ENCODE measurements at regions not wholly inside any gene's neighbourhood (a gene's known extent, or its start where the extent isn't known, plus 50 kb on each side); places are given as distances from the start of the nearest gene placed in this dataset.
"Not testable (repeated sequence)": the region's sequence is repeated elsewhere in the genome, so short reads cannot be mapped to it uniquely, and the experiment has no call there.

- Mint-ChIP-seq H3K4me1 (ENCODE audit: low read depth) (peaks cover 24% of the 10 kb centered on the region), H3K27me3 (no peaks in the 10 kb centered on the region), H3K36me3 (ENCODE audit: low read depth) (no peaks in the 10 kb centered on the region), H3K4me3 (no peak overlapping the region), H3K27ac (no peak overlapping the region), H3K9me3 (no peaks in the 10 kb centered on the region)
- intact Hi-C loops (cut with micrococcal nuclease), result no loop called here
Measured at GRCh38 chr1:25120281-25120680, 112.0 kb downstream of the SYF2 start.

- intact Hi-C loops (cut with micrococcal nuclease), result no loop called here
- Mint-ChIP-seq H3K27me3 (peaks cover 8% of the 10 kb centered on the region), H3K27ac (no peak overlapping the region), H3K36me3 (ENCODE audit: low read depth) (no peaks in the 10 kb centered on the region), H3K9me3 (no peaks in the 10 kb centered on the region), H3K4me1 (ENCODE audit: low read depth) (peaks cover 31% of the 10 kb centered on the region), H3K4me3 (no peak overlapping the region)
Measured at GRCh38 chr1:25118546-25118945, 113.8 kb downstream of the SYF2 start.

GRCh38 chr1:25117233-25117823, 115.0 kb downstream of the SYF2 start:
- H3K9me3 Mint-ChIP-seq, result no peaks in the 10 kb centered on the region
- H3K36me3 Mint-ChIP-seq (ENCODE audit: low read depth), result no peaks in the 10 kb centered on the region
- no peak overlapping the region for H3K4me3 Mint-ChIP-seq
- H3K27ac Mint-ChIP-seq, result no peak overlapping the region
- H3K4me1 Mint-ChIP-seq (ENCODE audit: low read depth), result peaks cover 43% of the 10 kb centered on the region
- intact Hi-C loops (cut with micrococcal nuclease), result no loop called here
- peaks cover 8% of the 10 kb centered on the region for H3K27me3 Mint-ChIP-seq

GRCh38 chr1:25116832-25117231, 115.5 kb downstream of the SYF2 start:
- intact Hi-C loops (cut with micrococcal nuclease), result no loop called here

GRCh38 chr1:25116117-25116516, 116.2 kb downstream of the SYF2 start:
- H3K4me3 Mint-ChIP-seq; H3K27me3 Mint-ChIP-seq; H3K27ac Mint-ChIP-seq; H3K9me3 Mint-ChIP-seq; H3K36me3 Mint-ChIP-seq (ENCODE audit: low read depth); intact Hi-C loops (cut with micrococcal nuclease): not testable (repeated sequence)
- H3K4me1 Mint-ChIP-seq (ENCODE audit: low read depth), result peaks cover 48% of the 10 kb centered on the region

More at GRCh38 chr1:25116832-25117231, 115.5 kb downstream of the SYF2 start:
- H3K4me1 Mint-ChIP-seq (ENCODE audit: low read depth), result peaks cover 46% of the 10 kb centered on the region
- no peak overlapping the region for H3K4me3 Mint-ChIP-seq
- H3K27me3 Mint-ChIP-seq, result peaks cover 8% of the 10 kb centered on the region
- H3K36me3 Mint-ChIP-seq (ENCODE audit: low read depth), result no peaks in the 10 kb centered on the region
- H3K9me3 Mint-ChIP-seq, result no peaks in the 10 kb centered on the region
- no peak overlapping the region for H3K27ac Mint-ChIP-seq

- peaks cover 12% of the 10 kb centered on the region for H3K9me3 Mint-ChIP-seq
Measured at GRCh38 chr1:25113731-25114130, 118.6 kb downstream of the SYF2 start.

GRCh38 chr1:25113086-25113485, 119.2 kb downstream of the SYF2 start:
- Mint-ChIP-seq H3K9me3 (peaks cover 16% of the 10 kb centered on the region), H3K4me3 (no peak overlapping the region), H3K36me3 (ENCODE audit: low read depth) (peaks cover 9% of the 10 kb centered on the region), H3K27me3 (peaks cover 8% of the 10 kb centered on the region), H3K27ac (peak overlapping the region; percentile 14), H3K4me1 (ENCODE audit: low read depth) (peaks cover 29% of the 10 kb centered on the region)
- intact Hi-C loops (cut with micrococcal nuclease), result no loop called here

More at GRCh38 chr1:25113731-25114130, 118.6 kb downstream of the SYF2 start:
- Mint-ChIP-seq H3K27me3 (peaks cover 8% of the 10 kb centered on the region), H3K4me1 (ENCODE audit: low read depth) (peaks cover 34% of the 10 kb centered on the region), H3K4me3 (no peak overlapping the region), H3K36me3 (ENCODE audit: low read depth) (peaks cover 9% of the 10 kb centered on the region), H3K27ac (no peak overlapping the region)
- intact Hi-C loops (cut with micrococcal nuclease), result no loop called here

GRCh38 chr1:25112400-25112799, 119.9 kb downstream of the SYF2 start:
- no peak overlapping the region for H3K27ac Mint-ChIP-seq
- intact Hi-C loops (cut with micrococcal nuclease), result no loop called here
- H3K4me3 Mint-ChIP-seq, result no peak overlapping the region
- H3K9me3 Mint-ChIP-seq, result peaks cover 16% of the 10 kb centered on the region
- peaks cover 9% of the 10 kb centered on the region for H3K36me3 Mint-ChIP-seq (ENCODE audit: low read depth)
- peaks cover 29% of the 10 kb centered on the region for H3K4me1 Mint-ChIP-seq (ENCODE audit: low read depth)
- peaks cover 8% of the 10 kb centered on the region for H3K27me3 Mint-ChIP-seq

GRCh38 chr1:25111706-25112105, 120.6 kb downstream of the SYF2 start:
- Mint-ChIP-seq H3K4me3 (no peak overlapping the region), H3K27ac (no peak overlapping the region), H3K9me3 (peaks cover 16% of the 10 kb centered on the region), H3K36me3 (ENCODE audit: low read depth) (peaks cover 9% of the 10 kb centered on the region), H3K27me3 (peaks cover 8% of the 10 kb centered on the region), H3K4me1 (ENCODE audit: low read depth) (peaks cover 29% of the 10 kb centered on the region)
- intact Hi-C loops (cut with micrococcal nuclease), result no loop called here

- Mint-ChIP-seq H3K27ac (no peak overlapping the region), H3K27me3 (peaks cover 8% of the 10 kb centered on the region), H3K4me3 (no peak overlapping the region), H3K4me1 (ENCODE audit: low read depth) (peaks cover 29% of the 10 kb centered on the region), H3K9me3 (peaks cover 16% of the 10 kb centered on the region), H3K36me3 (ENCODE audit: low read depth) (peaks cover 9% of the 10 kb centered on the region)
- intact Hi-C loops (cut with micrococcal nuclease), result no loop called here
Measured at GRCh38 chr1:25110485-25110884, 121.8 kb downstream of the SYF2 start.

- H3K27ac Mint-ChIP-seq, result no peak overlapping the region
- intact Hi-C loops (cut with micrococcal nuclease), result no loop called here
Measured at GRCh38 chr1:25110036-25110435, 122.3 kb downstream of the SYF2 start.

GRCh38 chr1:25109531-25109951, 122.8 kb downstream of the SYF2 start:
- no peak overlapping the region for H3K4me3 Mint-ChIP-seq
- peaks cover 2% of the 10 kb centered on the region for H3K27me3 Mint-ChIP-seq
- H3K4me1 Mint-ChIP-seq (ENCODE audit: low read depth), result peaks cover 31% of the 10 kb centered on the region
- peak overlapping the region; percentile 47 for H3K27ac Mint-ChIP-seq
- H3K36me3 Mint-ChIP-seq (ENCODE audit: low read depth), result peaks cover 9% of the 10 kb centered on the region
- peaks cover 16% of the 10 kb centered on the region for H3K9me3 Mint-ChIP-seq
- intact Hi-C loops (cut with micrococcal nuclease), result loop anchor here (10.0 kb wide), 1 partner anchor 75 kb away; no protein-coding TSS in a partner anchor

More at GRCh38 chr1:25110036-25110435, 122.3 kb downstream of the SYF2 start:
- Mint-ChIP-seq H3K4me3 (no peak overlapping the region), H3K27me3 (peaks cover 6% of the 10 kb centered on the region), H3K4me1 (ENCODE audit: low read depth) (peaks cover 28% of the 10 kb centered on the region), H3K36me3 (ENCODE audit: low read depth) (peaks cover 9% of the 10 kb centered on the region), H3K9me3 (peaks cover 16% of the 10 kb centered on the region)

GRCh38 chr1:25107643-25108010, 124.7 kb downstream of the SYF2 start:
- Mint-ChIP-seq H3K9me3 (peaks cover 16% of the 10 kb centered on the region), H3K4me1 (ENCODE audit: low read depth) (peaks cover 34% of the 10 kb centered on the region), H3K27me3 (no peaks in the 10 kb centered on the region), H3K4me3 (no peak overlapping the region), H3K36me3 (ENCODE audit: low read depth) (peaks cover 9% of the 10 kb centered on the region), H3K27ac (no peak overlapping the region)
- intact Hi-C loops (cut with micrococcal nuclease), result loop anchor here (10.0 kb wide), 1 partner anchor 73 kb away; no protein-coding TSS in a partner anchor

GRCh38 chr1:25106976-25107642, 125.2 kb downstream of the SYF2 start:
- Mint-ChIP-seq H3K27me3 (peaks cover 3% of the 10 kb centered on the region), H3K27ac (no peak overlapping the region), H3K4me3 (no peak overlapping the region), H3K36me3 (ENCODE audit: low read depth) (peaks cover 9% of the 10 kb centered on the region), H3K4me1 (ENCODE audit: low read depth) (peaks cover 30% of the 10 kb centered on the region), H3K9me3 (peaks cover 16% of the 10 kb centered on the region)
- intact Hi-C loops (cut with micrococcal nuclease), result loop anchor here (10.0 kb wide), 1 partner anchor 72 kb away; no protein-coding TSS in a partner anchor
